ENCODE measurements at regions not wholly inside any gene's neighbourhood (a gene's known extent, or its start where the extent isn't known, plus 50 kb on each side); places are given as distances from the start of the nearest gene placed in this dataset.

- no peak for DNase-seq
These were observed 91.5 kb upstream of the VASH1 start for GRCh38 chr14:76669770-76670169.

GRCh38 chr14:76672123-76672522, 89.1 kb upstream of the VASH1 start:
- DNase-seq: no peak

- DNase-seq: no peak
These were observed 88.0 kb upstream of the VASH1 start for GRCh38 chr14:76673261-76673660.

GRCh38 chr14:76675046-76675445, 86.2 kb upstream of the VASH1 start:
- no peak for DNase-seq

GRCh38 chr14:76676539-76676938, 84.7 kb upstream of the VASH1 start:
- DNase-seq: no peak

GRCh38 chr14:76677534-76678145, 83.6 kb upstream of the VASH1 start:
- DNase-seq: no peak

GRCh38 chr14:76678244-76678800, 82.9 kb upstream of the VASH1 start:
- no peak for DNase-seq

GRCh38 chr14:76682367-76682766, 78.9 kb upstream of the VASH1 start:
- no peak for DNase-seq

- DNase-seq: no peak
These were observed 74.6 kb upstream of the VASH1 start for GRCh38 chr14:76686646-76687045.

- DNase-seq: no peak
These were observed 73.5 kb upstream of the VASH1 start for GRCh38 chr14:76687611-76688382.

- no peak for DNase-seq
These were observed 72.9 kb upstream of the VASH1 start for GRCh38 chr14:76688383-76688671.

GRCh38 chr14:76690502-76691105, 70.7 kb upstream of the VASH1 start:
- no peak for DNase-seq

- no peak for DNase-seq
These were observed 67.2 kb upstream of the VASH1 start for GRCh38 chr14:76694106-76694505.

- DNase-seq: no peak
These were observed 65.9 kb upstream of the VASH1 start for GRCh38 chr14:76695263-76695920.

- DNase-seq: no peak
These were observed 64.9 kb upstream of the VASH1 start for GRCh38 chr14:76696361-76696760.

- no peak for DNase-seq
These were observed 64.5 kb upstream of the VASH1 start for GRCh38 chr14:76696791-76697190.

- DNase-seq: no peak
These were observed 63.9 kb upstream of the VASH1 start for GRCh38 chr14:76697246-76697905.

GRCh38 chr14:76698191-76698590, 63.1 kb upstream of the VASH1 start:
- no peak for DNase-seq

GRCh38 chr14:76698631-76699030, 62.6 kb upstream of the VASH1 start:
- DNase-seq: no peak

- DNase-seq: no peak
These were observed 61.9 kb upstream of the VASH1 start for GRCh38 chr14:76699209-76699938.

GRCh38 chr14:76699939-76700590, 61.2 kb upstream of the VASH1 start:
- DNase-seq: no peak

GRCh38 chr14:76701436-76701835, 59.8 kb upstream of the VASH1 start:
- no peak for DNase-seq

All from stimulated activated CD4-positive, alpha-beta T cell treated with anti-CD3 and anti-CD28 coated beads, Interleukin-2, amount 100 ng/mL, for 48 hours (primary cell).